RWPE2 (cell line): ENCODE measurements at regions not wholly inside any gene's neighbourhood (a gene's known extent, or its start where the extent isn't known, plus 50 kb on each side); places are given as distances from the start of the nearest gene placed in this dataset.

Source experiments
- ATAC-seq: fragments of 200-7000 bp; cut with Tn5 transposase; 3 replicates; pipeline ENCODE4 v1.9.1; 2021; ENCODE audit warnings: low read depth
- DNase-seq: peaks from one replicate; pipeline ENCODE4 v3.0.0-alpha.2; 2020; ENCODE audit warnings: low spot score
- H3K27ac ChIP-seq: fragments of 450-650 bp; 2 replicates; pipeline ENCODE4 v1.5.1; 2017; ENCODE audit warnings: mild to moderate bottlenecking; ENCODE audit not compliant: poor library complexity, severe bottlenecking
- H3K27me3 ChIP-seq: fragments of 250-450 bp; sonication (Bioruptor Pico); 2 replicates; pipeline ENCODE4 v1.5.1; 2021; ENCODE audit warnings: mild to moderate bottlenecking, moderate library complexity; ENCODE audit not compliant: insufficient read depth, poor library complexity, severe bottlenecking
- H3K36me3 ChIP-seq: fragments of 250-450 bp; sonication (Bioruptor Pico); 2 replicates; pipeline ENCODE4 v1.5.1; 2020; ENCODE audit warnings: low read depth, mild to moderate bottlenecking, moderate library complexity
- H3K4me1 ChIP-seq: fragments of 250-450 bp; sonication (Bioruptor Pico); 2 replicates; pipeline ENCODE4 v1.5.1; 2021; ENCODE audit warnings: mild to moderate bottlenecking, moderate library complexity; ENCODE audit not compliant: insufficient read depth, poor library complexity, severe bottlenecking
- H3K4me3 ChIP-seq: fragments of 250-450 bp; sonication (Bioruptor Pico); 2 replicates; pipeline ENCODE4 v1.5.1; 2021; ENCODE audit warnings: mild to moderate bottlenecking, moderate library complexity; ENCODE audit not compliant: severe bottlenecking
- H3K9me3 ChIP-seq: fragments of 250-450 bp; sonication (Bioruptor Pico); 2 replicates; pipeline ENCODE4 v1.5.1; 2021; ENCODE audit warnings: mild to moderate bottlenecking, moderate library complexity; ENCODE audit not compliant: severe bottlenecking
- TF ChIP-seq, protein P1 (sequence below): fragments of 450-650 bp; IDR thresholded peaks from one replicate; pipeline ENCODE4 v1.5.1; 2017; ENCODE audit warnings: mild to moderate bottlenecking, moderate library complexity; ENCODE audit not compliant: poor library complexity, severe bottlenecking

DNA sequence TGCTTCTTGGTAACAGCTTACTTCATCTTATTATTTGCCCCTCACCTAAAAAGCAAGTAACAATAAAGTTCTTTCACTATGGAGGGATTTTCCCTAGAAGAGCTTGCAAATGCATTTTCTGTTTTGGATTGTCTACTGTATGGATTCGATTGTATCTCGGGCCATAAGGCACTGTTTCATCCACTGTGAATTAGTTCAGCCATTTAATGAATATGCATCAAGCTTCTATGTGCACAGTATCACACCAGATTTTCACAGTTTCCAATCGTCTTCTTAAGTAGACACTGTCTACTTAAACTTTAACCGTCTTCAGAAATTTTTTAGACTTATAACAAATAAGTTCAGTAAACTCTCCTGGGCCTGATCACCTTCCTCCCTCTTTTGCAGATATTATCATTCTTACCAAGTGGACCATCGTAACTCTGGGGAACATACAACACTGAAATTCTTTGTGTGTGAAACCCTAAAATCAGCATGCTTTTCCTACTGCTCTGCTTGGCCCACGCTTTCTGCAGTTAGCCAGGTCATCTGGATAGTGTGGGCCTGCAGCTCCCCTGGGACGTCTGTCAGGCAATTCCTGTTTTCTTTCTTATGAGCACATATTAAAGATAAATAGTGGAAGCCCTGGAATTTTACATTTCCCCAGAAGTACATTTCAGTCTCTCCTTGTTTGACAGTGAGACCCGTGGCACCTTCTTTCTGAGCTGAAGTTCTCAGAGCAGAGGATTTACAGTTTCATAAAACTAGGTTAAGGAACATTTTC, 136.5 kb upstream of the PDE10A start:
- DNase-seq (no peak), ATAC-seq (no peak)
- no peaks in the 10 kb centered on the region for H3K36me3 ChIP-seq
- TF ChIP-seq, protein P1, sequence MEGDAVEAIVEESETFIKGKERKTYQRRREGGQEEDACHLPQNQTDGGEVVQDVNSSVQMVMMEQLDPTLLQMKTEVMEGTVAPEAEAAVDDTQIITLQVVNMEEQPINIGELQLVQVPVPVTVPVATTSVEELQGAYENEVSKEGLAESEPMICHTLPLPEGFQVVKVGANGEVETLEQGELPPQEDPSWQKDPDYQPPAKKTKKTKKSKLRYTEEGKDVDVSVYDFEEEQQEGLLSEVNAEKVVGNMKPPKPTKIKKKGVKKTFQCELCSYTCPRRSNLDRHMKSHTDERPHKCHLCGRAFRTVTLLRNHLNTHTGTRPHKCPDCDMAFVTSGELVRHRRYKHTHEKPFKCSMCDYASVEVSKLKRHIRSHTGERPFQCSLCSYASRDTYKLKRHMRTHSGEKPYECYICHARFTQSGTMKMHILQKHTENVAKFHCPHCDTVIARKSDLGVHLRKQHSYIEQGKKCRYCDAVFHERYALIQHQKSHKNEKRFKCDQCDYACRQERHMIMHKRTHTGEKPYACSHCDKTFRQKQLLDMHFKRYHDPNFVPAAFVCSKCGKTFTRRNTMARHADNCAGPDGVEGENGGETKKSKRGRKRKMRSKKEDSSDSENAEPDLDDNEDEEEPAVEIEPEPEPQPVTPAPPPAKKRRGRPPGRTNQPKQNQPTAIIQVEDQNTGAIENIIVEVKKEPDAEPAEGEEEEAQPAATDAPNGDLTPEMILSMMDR, result no peak
- peaks cover 11% of the 10 kb centered on the region for H3K27me3 ChIP-seq
- H3K4me1 ChIP-seq, result no peaks in the 10 kb centered on the region
- no peaks in the 10 kb centered on the region for H3K9me3 ChIP-seq
- H3K4me3 ChIP-seq, result no peak overlapping the region
- no peak overlapping the region for H3K27ac ChIP-seq

DNA sequence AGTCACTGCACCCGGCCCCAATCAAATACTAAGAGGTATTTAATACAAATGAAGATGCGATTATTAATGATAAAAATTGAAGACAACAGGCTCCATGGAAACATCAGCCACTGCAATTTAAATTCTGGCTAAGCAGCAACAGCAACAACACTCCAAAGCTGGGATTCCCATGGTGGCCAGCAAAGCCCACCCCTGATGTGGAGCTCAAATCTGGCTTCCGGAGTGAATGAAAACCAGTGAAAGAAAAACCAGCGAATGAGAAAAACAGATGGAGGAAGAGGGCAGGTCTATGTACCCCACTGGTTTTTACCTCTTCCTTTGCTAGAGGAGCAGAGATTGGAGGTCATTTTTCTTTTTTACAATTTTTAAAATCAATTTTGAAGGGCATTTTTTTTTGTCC, 135.9 kb upstream of the PDE10A start:
- H3K4me1 ChIP-seq, result no peaks in the 10 kb centered on the region
- H3K9me3 ChIP-seq, result no peaks in the 10 kb centered on the region
- TF ChIP-seq, protein P1, result no peak
- H3K4me3 ChIP-seq, result no peak overlapping the region
- no peaks in the 10 kb centered on the region for H3K36me3 ChIP-seq
- H3K27me3 ChIP-seq, result peaks cover 6% of the 10 kb centered on the region
- ATAC-seq, result no peak
- H3K27ac ChIP-seq, result no peak overlapping the region
- no peak for DNase-seq

DNA sequence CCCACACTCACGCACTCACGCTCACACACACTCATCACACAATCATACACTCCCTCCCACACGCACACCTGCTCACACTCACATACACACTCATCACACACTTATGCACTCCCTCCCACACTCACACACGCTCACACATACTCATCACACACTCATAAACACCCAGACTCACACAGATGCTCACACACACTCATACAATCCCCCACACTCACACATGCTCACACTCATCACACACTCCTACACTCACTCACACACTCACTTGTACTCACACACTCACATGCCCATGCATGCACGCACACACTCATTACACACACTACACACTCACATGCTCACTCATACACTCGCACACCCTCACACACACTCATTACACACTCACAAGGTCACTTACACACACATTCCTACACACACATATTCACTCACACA, 131.1 kb upstream of the PDE10A start:
- H3K9me3 ChIP-seq, result no peaks in the 10 kb centered on the region
- no peaks in the 10 kb centered on the region for H3K4me1 ChIP-seq
- no peak overlapping the region for H3K4me3 ChIP-seq
- H3K36me3 ChIP-seq, result no peaks in the 10 kb centered on the region
- no peaks in the 10 kb centered on the region for H3K27me3 ChIP-seq
- H3K27ac ChIP-seq, result no peak overlapping the region
- TF ChIP-seq, protein P1, result no peak
- ATAC-seq (no peak), DNase-seq (no peak)

DNA sequence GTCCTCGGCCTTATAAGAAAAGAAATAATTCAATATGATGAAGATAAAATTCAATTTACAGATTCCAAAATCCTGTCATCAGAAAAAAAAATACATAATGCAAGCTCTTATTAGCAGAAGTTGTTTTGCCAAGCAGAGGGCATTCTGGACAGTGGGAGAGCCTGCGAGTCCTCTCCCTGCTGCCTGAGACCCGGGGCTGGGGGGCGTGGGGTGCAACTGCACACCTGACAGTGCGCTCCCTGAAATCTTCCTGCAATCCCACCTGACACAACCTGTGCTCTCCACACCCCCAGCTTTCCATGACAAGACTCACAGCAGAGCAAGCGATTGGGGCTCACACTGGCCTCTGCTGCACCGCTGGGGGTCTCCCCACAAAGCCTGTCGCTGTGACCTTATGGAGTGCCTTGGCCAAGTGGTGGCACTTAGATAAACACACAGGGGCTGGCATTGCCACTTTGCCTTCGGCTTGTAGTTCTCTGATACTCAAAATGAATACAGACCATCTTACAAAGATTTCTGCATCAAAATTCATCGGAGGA, 130.3 kb upstream of the PDE10A start:
- DNase-seq, result no peak
- H3K27ac ChIP-seq, result no peak overlapping the region
- no peaks in the 10 kb centered on the region for H3K36me3 ChIP-seq
- no peak overlapping the region for H3K4me3 ChIP-seq
- no peaks in the 10 kb centered on the region for H3K9me3 ChIP-seq
- TF ChIP-seq, protein P1, result no peak
- no peaks in the 10 kb centered on the region for H3K27me3 ChIP-seq
- ATAC-seq, result no peak
- no peaks in the 10 kb centered on the region for H3K4me1 ChIP-seq

GRCh38 chr6:165791876-165792437, 128.9 kb upstream of the PDE10A start:
- no peaks in the 10 kb centered on the region for H3K36me3 ChIP-seq
- DNase-seq, result no peak
- H3K4me3 ChIP-seq, result no peak overlapping the region
- H3K9me3 ChIP-seq, result no peaks in the 10 kb centered on the region
- H3K27ac ChIP-seq, result no peak overlapping the region
- TF ChIP-seq, protein P1, result no peak
- no peaks in the 10 kb centered on the region for H3K27me3 ChIP-seq
- H3K4me1 ChIP-seq, result no peaks in the 10 kb centered on the region
- ATAC-seq, result no peak
